ENCODE measurements at regions not wholly inside any gene's neighbourhood (a gene's known extent, or its start where the extent isn't known, plus 50 kb on each side); places are given as distances from the start of the nearest gene placed in this dataset.

Small RNA genes lying in the stretch of these regions (small RNA-seq; reads per million reads assigned to genes)
- gene RN7SL147P (ENCODE audit: low replicate concordance) = 0.55 reads per million, percentile 60 among the genes with 10 or more reads in this experiment

Data from spinal cord (tissue), 1 donor.